Breast epithelium (tissue), 3 donors: ENCODE measurements at regions not wholly inside any gene's neighbourhood (a gene's known extent, or its start where the extent isn't known, plus 50 kb on each side); places are given as distances from the start of the nearest gene placed in this dataset.

Experiments used
- POLR2A ChIP-seq: fragments of 450-650 bp; IDR thresholded peaks from one replicate; pipeline ENCODE4 v1.6.1; 2016; ENCODE audit warnings: antibody characterized with exemption, mild to moderate bottlenecking, moderate library complexity
- TF ChIP-seq, protein P1 (sequence below), 3 donors: fragments of 450-650 bp; IDR thresholded peaks; one replicate each; pipeline ENCODE4 v1.5.1; 2016 to 2017; ENCODE audit warnings: antibody characterized with exemption in 3 of 3, mild to moderate bottlenecking in 3 of 3, moderate library complexity in 3 of 3

- TF ChIP-seq, protein P1, sequence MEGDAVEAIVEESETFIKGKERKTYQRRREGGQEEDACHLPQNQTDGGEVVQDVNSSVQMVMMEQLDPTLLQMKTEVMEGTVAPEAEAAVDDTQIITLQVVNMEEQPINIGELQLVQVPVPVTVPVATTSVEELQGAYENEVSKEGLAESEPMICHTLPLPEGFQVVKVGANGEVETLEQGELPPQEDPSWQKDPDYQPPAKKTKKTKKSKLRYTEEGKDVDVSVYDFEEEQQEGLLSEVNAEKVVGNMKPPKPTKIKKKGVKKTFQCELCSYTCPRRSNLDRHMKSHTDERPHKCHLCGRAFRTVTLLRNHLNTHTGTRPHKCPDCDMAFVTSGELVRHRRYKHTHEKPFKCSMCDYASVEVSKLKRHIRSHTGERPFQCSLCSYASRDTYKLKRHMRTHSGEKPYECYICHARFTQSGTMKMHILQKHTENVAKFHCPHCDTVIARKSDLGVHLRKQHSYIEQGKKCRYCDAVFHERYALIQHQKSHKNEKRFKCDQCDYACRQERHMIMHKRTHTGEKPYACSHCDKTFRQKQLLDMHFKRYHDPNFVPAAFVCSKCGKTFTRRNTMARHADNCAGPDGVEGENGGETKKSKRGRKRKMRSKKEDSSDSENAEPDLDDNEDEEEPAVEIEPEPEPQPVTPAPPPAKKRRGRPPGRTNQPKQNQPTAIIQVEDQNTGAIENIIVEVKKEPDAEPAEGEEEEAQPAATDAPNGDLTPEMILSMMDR (IDR thresholded peaks at IDR 0.05): no peak
- no peak for TF ChIP-seq POLR2A
Observed at GRCh38 chr20:52457826-52458225, 266.2 kb upstream of the ZFP64 start.
